ENCODE measurements at regions not wholly inside any gene's neighbourhood (a gene's known extent, or its start where the extent isn't known, plus 50 kb on each side); places are given as distances from the start of the nearest gene placed in this dataset.

DNA sequence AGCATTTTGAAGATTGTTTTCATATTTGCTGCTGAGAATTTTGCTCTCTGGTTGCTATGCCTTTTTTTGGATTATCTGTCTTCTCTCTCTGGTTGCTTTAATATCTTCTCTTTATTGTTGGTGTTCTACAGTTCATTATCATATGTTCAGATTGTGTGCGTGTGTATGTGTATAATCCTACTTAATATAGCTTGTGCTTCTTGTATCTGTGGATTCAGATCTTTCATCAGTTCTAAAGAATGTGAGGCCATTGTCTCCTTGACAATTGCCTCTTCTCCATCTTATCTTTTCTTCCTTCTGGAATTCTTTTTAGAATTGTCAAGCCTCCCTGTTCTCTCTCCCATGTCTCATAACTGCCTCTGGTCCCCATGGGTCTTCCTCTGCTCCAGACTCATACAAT, 195.4 kb downstream of the CDC5L start:
- TF ChIP-seq CTCF (IDR thresholded peaks at IDR 0.05; ENCODE audit: poor library complexity, severe bottlenecking) (no peak), SMC3 (conservative IDR thresholded peaks at IDR 0.05; ENCODE audit: poor library complexity) (no peak), POLR2AphosphoS5 (IDR thresholded peaks at IDR 0.05) (no peak)

All from neural cell (in vitro differentiated cells).